ENCODE measurements at regions not wholly inside any gene's neighbourhood (a gene's known extent, or its start where the extent isn't known, plus 50 kb on each side); places are given as distances from the start of the nearest gene placed in this dataset.
"Not testable (repeated sequence)": the region's sequence is repeated elsewhere in the genome, so short reads cannot be mapped to it uniquely, and the experiment has no call there.

GRCh38 chr2:104979786-104980185 is 58.1 kb upstream of the MRPS9 start:
- not testable (repeated sequence) for TF ChIP-seq CTCF (IDR thresholded peaks at IDR 0.05; ENCODE audit: low read length); EZH2 (optimal IDR thresholded peaks at IDR 0.05; ENCODE audit: low read depth, low read length); EZH2phosphoT487 (IDR thresholded peaks at IDR 0.05; ENCODE audit: low read length)
